Tibial nerve (tissue), 3 donors: ENCODE measurements at regions not wholly inside any gene's neighbourhood (a gene's known extent, or its start where the extent isn't known, plus 50 kb on each side); places are given as distances from the start of the nearest gene placed in this dataset.

Source experiments
- CTCF ChIP-seq, 5 experiments: fragments of 200-600 bp in 3 of 5; fragments of 450-650 bp in 2 of 5; sonication (generic) in 3 of 5; IDR thresholded peaks; one replicate each; pipeline ENCODE4 v1.5.1; 2016 to 2019; ENCODE audit warnings: antibody characterized with exemption in 5 of 5, mild to moderate bottlenecking in 3 of 5, moderate library complexity in 2 of 5
- POLR2A ChIP-seq, 2 donors: fragments of 450-650 bp; IDR thresholded peaks; one replicate each; pipeline ENCODE4 v1.6.1; 2017; ENCODE audit warnings: antibody characterized with exemption in 2 of 2, mild to moderate bottlenecking in 2 of 2, moderate library complexity in 2 of 2

GRCh38 chr2:5391362-5391761, 300.8 kb upstream of the SOX11 start:
- TF ChIP-seq CTCF (IDR thresholded peaks at IDR 0.05) (no peak), POLR2A (IDR thresholded peaks at IDR 0.05) (no peak)
